CD4-positive, alpha-beta T cell treated with Interleukin-4 for 1 hour (primary cell): ENCODE measurements at regions not wholly inside any gene's neighbourhood (a gene's known extent, or its start where the extent isn't known, plus 50 kb on each side); places are given as distances from the start of the nearest gene placed in this dataset.

Source experiments
- DNase-seq, 2 donors: peaks; one replicate each; pipeline ENCODE4 v3.0.0-alpha.2; 2020 to 2022

DNA sequence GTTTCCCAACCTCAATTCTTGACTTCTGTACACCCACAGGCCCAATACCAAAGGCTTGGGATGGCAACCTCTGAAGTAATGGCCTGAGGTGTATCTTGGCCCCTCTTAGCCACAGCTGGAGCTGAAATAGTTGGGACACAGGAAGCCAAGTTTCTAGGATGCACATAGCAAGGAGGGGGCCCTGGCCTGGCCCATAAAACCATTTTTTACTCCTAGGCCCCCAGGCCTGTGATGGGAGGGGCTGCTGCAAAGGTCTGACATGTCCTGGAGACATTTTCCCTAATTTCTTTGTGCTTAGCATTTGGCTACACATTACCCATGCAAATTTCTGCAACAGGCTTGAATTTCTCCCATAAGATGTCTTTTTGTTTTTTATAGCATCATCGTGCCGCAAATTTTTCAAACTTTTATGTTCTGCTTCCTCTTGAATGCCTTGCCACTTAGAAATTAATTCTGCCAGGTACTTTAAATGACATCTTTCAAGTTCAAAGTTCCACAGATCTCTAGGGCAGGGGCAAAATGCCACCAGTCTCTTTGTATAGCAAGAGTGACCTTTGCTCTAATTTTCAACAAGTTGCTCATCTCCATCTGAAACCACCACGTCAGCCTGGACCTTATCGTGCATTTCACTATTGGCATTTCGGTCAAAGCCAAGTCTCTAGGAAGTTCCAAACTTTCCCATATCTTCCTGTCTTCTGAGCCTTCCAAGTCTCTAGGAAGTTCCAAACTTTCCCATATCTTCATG, 490.8 kb downstream of the IPMK start:
- no peak for DNase-seq

DNA sequence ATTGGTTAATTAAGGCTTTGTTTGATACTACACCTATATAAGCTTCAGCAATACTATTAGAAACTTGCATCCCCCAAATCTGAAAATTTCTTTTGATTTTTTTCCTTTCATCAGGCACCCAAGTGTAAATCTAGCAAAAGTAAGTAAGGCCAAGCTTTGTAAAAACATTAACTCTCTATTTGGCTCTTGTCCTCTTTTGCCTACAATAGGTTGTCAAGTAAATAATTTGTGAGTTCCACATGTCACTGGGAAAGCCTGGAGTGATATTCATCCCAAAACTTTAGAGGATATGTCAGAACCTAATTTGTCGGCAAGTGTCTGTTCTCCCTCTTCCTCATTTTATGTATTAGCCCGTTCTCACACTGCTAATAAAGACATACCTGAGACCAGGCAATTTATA, 492.4 kb downstream of the IPMK start:
- DNase-seq: no peak

DNA sequence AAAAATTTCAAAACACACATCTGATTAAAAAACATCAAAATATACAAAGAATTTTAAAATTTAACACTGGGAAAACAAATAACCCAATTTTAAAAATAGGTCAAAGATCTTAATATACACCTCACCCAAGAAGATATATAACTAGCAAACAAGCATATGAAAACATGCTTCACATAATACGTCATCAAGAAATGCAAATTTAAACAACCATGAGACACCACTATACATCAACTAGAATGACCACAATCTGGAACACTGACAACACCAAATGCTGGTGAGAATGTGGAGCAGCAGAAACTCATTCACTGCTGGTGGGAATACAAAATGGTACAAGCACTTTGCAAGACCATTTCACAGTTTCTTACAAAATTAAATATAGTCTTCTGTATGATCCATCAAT, 498.4 kb downstream of the IPMK start:
- no peak for DNase-seq

DNA sequence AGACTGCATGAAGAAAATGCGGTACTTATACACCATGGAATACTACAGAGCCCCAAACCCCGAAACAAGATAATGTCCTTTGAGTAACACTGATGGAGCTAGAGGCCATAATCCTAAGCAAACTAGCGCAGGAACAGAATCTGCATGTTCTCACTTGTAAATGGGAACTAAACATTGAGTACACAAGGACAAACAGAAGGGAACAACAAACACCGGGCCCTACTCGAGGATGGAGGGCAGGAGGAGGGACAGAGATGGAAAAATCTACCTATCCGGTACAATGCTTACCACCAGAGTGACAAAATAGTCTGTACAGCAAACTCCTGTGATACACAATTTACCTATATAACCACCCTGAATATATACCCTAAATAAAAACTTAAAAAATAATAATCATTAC, 507.9 kb downstream of the IPMK start:
- no peak for DNase-seq

DNA sequence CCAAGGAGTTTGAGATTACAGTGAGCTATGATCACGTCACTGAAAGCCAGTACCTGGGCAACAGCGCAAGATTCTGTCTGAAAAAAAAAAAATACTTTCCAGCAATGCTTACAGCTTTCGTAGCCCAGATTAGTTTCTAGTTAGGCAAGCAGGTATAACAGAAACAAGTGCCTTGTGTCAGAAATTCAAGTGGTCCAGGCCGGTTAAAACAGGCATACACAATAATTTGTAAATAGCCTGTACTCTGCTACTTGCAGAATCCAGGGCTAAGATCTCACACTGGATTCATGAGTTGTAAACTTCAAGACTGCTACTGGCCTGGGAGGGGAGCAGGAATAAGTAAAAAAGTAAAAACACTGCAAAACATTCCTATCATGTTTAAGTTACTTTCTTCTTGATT, 512.9 kb downstream of the IPMK start:
- DNase-seq: no peak

DNA sequence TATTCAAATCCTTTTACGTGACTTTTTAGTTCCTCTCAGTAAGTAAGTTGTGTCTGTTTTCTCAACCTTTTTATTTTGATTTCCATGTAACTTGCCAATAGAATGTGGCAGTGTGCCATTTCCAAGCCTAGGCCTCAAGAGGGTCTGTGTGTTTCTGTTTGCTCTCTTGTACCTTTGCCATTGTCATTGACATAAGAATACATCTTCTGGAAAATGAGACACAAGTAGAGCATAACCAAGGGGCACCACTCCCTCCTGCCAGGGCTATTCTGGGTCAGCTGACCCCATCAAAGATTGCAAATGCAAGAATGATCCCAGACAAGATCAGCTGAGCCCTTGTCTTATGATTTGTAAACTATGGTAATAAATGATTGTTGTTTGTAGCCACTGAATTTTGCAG, 524.0 kb downstream of the IPMK start:
- DNase-seq: no peak

DNA sequence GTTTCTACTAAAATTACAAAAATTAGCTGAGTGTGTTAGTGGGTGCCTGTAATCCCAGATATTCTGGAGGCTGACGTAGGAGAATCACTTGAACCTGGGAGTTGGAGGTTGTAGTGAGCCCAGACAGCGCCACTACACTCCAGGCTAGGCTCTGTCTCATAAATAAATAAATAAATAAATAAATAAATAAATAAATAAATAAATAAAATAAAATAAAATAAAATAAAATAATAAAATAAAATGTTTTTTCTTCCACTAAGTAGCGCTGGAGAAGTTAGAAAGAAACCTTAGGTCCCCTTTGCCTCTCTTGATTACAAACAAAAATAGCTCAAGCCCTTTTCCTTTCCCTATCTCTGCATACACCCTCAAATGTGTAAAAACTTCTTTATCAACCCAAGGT, 525.9 kb downstream of the IPMK start:
- DNase-seq: no peak

DNA sequence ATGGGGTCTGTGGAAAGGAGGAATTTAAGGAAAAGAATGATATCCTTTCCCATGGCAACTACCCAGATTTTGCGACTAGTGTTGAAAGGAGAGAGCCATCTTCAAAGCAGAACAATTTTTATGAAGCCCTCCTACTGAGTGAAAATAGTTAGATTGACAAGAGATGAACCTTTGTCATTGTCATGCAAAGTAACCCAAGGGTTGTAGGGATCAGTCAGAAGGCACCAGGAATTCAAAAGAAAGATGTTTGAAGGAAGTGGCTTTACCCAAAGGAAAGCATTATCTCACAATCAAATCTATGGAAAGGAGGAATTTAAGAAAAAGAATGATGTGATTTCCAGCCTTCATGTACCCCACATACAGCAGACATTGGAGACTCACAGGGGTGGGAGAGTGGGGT, 544.4 kb downstream of the IPMK start:
- DNase-seq: no peak

DNA sequence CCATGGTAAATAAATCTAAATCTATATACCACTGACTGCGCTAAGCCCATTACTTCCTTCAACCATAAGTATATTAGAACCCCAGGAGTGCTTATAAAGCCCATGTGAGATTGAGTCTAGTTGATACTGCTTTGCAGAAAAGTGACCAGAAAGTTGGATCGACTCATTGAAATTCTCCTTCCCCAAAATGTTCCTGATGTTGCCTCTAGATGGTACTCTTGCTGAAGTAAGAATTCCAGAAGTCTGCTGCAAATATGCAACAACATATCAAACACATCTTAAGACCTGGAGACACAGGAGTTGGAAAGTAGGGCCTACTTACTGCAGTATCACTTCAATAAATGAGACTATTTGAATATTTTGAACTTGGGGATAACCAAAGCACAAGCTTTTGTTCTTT, 550.8 kb downstream of the IPMK start:
- DNase-seq: no peak

DNA sequence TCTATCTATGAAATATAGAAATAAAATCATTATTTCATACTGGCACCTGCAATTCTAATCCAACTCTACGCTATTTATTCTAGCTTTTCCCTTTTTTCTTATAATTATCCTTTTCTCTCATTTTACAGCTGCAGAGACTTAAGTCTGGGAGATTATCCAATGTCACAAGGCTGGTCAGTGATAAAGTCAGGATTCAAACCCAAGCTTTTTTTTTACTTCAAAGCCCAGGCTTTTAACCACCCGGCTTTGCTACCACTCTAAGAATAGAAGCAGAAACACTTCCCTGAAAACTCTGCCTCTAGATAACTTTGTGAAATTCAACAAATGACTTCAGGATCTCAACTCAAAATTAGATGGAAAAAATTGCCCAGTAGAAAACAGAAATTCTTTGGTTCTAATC, 552.5 kb downstream of the IPMK start:
- DNase-seq: no peak

DNA sequence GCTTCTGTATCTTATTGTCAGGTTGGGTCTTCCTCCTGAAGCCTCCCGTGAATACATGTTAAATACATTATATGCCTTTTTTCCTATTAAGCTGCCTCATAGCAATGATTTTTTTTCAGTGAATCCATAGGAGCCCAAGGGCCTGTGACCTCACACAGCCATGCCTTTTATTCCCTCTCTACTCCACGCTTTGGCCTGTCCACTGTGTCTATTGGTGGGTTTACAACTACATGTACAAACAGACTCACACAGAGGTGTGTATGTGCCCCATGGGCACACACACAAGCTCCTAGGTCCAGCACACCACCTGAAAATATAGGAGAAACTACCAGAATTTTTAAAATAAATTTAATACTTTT, 560.4 kb downstream of the IPMK start:
- no peak for DNase-seq

DNA sequence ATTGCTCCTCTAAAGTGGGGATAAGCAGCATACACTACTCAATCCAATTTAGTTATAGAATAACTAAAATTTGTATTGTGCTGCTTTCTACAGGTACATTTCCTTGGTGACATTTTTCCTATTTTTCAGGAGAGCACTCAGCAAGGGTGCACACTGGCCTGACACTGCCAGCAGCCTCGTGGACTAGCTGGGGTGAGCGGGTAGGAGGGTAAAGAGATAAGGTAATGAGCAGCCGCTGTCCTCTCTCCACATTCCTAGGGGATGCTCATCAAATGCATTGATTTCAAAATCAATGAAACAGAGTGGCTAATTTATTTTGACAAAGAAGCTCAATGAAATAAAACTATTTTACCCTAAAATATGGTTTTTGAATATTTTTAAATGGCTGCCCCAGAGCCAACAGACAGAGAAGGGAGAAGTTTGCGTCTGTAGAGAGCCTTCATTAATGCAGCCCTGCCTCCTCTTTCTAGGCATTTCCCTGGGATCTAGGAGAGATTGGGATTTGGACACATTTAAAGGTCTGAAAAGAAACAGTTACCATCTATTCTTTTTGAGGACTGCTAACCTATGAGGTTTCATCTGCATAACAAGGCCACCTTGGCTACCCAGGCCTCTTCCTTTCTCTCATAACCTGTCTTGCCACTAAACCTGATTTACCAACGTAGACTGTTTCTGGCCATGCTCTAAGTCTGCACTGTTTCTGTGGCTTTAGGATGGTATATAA, 561.0 kb downstream of the IPMK start:
- no peak for DNase-seq

DNA sequence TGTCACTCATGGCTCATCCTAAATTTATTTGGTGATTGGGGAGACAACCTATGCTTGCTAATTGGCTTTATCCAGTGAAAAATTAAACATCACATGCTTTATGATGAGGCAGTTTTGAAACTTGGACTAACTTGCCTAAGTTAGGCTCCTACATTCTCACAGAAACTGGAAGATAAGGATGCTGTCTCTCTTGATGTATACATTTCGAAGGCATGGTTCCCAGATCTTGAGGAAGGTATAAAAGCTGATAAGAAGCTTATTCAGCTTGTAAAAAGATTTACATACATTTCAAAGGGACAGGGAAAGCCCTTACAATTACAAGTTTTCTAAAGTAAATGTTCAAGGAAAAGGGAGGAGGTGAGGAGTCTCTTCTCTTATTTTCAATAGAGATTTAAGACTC, 561.7 kb downstream of the IPMK start:
- DNase-seq: no peak

DNA sequence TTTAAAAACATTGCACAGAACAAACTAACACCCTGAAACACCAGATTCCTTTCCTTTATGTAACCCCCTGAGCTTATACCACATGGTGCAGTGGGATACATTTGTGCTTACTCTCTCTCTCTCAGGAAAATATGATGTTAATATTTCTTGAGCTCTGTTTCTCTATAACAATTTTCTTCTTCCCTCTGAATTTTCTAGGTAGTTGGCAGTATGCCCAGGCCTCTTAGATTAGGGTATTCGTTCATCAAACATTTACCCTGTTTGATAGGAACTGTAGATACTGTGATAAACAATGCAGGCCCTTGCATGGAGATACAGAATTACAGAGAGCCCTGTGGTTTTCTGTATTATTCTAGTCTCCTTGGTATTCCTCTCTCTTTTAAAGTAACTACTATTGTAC, 567.8 kb downstream of the IPMK start:
- no peak for DNase-seq

DNA sequence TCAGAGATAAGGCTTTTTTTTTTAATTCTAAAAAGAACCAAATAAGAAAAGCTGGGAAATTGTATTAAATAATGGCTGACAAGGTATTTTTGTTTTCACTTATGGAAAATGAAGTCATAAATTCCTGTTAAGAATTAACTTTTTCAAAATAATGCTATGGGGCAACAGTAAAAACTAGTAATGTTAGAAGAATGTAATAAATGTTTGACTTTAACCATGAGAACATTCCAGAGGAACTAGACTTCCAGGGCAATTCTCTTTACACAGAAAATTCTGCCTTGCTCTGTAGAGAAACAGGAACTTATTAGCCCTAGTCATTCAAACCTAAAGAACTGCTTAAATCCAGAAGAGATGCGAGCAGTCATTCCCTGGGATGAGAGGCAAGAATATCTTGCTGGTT, 571.1 kb downstream of the IPMK start:
- DNase-seq: no peak

DNA sequence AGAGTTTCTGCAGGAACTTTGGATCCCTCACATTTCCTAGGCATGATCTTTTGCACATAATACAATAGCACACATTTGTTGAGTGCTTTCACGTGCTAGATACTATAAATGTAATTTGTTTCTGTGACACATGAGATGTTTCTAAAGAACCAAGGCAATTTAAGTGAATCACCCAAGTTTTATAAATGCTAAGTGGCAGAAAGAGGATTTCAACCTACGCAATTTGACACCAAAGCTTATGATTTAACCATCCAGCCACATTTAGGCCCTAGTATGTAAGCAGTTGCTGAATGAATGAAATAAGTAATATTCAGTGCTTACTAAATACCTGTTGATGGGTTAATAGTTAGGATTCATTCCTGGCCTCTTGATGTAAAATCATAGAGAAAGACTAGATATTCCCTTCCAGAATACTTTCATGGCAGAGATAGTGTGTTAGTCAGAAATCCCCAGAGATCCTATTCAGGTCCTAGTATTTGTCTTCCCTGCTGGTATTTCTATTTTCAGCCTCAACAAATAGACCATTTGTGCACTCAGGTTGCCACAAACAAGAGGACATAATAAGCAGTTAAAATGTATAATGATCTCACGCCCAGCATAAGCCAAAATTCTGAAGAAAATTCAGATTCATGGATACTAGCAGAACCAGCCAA, 572.6 kb downstream of the IPMK start:
- no peak for DNase-seq

DNA sequence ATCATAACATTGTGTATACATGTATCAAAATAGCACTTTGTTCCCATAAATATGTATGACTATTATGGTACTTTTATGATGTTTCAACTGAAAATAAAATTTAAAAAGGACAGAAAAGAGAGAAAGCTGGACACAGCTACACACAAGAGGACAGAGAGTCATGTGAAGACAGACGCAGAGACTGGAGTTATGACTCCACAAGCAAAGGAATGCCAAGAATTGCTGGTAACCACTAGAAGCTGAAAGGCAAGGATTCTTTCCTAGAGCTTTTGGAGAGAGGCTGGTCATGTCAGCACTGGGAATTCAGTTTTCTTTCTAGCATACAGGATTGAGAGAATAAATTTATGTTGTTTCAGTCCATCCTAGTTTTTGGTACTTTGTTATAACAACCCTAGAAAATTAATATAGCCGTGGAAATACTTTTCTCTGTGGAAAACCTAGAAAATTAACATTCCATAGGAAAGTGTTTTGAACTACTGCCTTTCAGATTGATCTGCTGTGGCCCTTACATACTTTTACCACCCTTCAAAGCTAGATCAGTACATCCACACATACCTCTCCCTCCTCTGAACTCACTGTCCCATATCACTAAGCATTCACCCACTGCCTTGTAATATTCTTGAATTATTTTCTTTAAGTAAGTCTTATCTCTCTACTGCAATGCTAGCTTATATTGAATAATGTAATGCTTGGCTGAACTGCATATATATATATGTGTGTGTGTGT, 575.3 kb downstream of the IPMK start:
- no peak for DNase-seq

DNA sequence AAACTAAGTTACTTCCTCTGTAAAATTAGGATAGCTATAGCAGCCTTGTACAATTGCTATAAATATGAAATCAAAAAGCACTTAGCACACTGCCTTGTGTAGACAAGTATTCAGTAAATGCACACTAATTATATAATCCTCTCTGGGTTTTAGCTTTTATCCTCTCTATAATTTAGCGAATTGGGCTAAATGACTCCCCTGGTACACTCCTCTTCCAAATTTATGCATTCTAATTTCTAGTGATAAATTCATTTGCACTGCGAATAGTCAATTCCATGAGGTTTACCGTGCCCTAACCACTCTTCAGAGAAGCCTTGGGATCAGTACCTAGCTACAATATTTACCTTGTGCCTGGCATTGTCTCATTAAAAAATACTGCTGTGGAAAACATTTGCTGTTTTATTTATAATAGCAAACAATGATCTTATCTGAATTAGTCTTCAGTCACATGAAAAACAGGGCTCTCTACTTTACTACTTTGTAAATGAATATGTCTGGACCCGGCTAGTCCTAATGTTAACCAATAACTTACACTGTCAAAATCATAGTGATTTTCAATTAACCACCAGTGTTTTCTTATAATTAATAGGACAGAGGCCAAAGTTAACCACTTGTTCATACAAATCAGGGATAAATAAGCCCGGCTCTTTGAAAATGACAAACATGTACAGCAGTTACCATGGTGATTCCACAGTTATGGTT, 577.9 kb downstream of the IPMK start:
- DNase-seq: no peak

DNA sequence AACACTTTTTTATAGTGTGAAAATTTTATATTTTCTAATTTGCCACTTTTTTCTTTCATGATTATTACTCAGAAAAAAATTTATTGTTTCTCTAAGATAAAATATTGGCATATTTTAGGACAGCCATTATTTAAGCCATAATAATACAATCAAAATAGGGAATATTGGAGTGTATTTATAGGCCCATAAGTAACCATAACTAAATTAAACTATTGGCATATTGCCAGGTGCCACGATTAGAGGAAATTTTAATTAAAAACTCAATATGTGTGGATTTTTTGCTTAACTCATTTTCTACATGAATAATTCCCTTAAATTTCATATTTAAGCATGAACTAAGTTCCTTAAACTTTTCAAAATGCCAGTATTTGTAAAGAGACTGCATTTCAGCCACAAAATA, 587.8 kb downstream of the IPMK start:
- DNase-seq: no peak

DNA sequence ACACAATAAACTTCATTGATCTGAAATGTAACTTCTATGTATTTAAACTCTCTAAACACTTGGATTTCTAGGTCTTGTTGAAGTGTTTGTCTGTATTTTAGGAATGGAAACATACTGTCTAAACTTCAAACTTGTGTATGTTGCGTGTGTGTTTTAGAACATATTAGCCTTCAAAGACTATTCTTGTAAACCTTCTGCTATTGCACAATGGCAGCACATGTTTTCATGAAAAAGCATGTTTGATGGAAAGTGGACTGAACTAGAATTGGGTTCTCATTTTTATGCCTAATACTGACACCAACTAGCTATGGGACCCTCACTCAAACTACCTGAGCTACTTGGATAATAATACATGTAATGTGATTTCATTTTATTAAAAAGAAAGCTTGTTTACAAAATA, 592.6 kb downstream of the IPMK start:
- no peak for DNase-seq

DNA sequence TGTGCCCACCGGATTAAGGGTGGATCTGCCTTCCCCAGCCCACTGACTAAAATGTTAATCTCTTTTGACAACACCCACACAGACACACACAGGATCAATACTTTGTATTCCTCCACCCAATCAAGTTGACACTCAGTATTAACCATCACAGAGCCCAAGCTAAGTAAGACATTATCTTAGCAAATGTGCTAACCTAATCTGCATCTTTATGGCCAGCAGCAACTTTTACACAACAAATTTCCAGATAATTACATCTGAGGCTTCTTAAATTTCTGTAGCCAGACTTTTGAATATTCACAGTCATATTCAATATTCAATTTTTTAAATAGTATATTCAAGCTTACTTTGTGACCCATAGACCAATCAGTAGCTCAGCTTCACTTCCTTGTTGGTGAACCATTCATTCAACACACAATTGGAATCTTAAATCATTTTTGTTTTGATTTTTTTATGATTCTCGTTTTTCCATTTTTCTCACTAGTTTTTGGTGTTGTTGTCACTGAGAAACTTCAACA, 594.2 kb downstream of the IPMK start:
- no peak for DNase-seq

DNA sequence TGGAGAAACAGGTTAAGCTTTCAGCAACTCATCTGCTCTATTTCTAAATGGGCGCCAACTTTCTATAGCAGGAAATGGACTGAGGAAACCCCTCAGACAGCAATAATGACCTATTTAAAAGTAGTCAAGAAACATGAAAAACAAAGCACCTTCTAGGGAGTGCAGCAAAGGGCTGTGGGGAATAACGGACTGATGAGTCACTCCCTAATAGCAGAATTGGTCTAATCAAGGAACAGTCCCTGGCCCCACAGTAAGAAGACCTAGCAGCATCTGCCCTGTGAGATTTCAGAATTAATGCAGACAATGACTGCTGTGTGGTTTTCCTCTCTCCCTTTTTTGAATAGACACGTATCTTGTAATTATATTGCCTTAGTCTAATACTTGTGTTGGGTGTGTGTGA, 602.9 kb downstream of the IPMK start:
- DNase-seq: no peak

DNA sequence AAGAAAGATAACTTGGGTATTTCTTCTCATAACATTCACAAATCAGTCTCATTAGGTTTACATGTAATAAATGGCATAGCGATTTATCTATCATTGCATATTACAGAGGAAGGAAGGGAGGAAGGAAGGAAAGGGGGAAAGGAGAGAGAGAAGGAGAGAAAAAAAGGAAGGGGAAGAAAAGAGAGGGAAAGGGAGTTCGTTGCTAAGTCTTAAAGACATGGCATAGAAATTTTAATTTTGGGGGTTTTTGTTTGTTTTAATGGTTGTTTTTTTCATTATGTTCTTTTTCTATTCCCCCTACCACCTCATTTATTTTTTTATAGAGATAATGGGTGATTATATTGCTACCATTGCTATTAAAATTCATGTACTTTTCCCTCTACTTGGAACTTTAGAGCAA, 604.3 kb downstream of the IPMK start:
- DNase-seq: no peak
